PC-9 (cell line): ENCODE measurements at regions not wholly inside any gene's neighbourhood (a gene's known extent, or its start where the extent isn't known, plus 50 kb on each side); places are given as distances from the start of the nearest gene placed in this dataset.

ENCODE experiments used
- BruUV-seq: library from RNA; stranded (reverse); fragments of 400-500 nt; replicated peaks from 2 replicates; lab custom pipeline; 2021; lab: Mats Ljungman, UMichigan
- CTCF ChIA-PET: fragments of 300-600 bp; sonication (Branson Sonifier 250); formaldehyde crosslinking; loops from one replicate; lab custom pipeline; 2022; ENCODE audit warnings: antibody characterized with exemption; lab: Charles Lee
- POLR2A ChIA-PET: fragments of 300-600 bp; sonication (Branson Sonifier 250); formaldehyde crosslinking; loops from one replicate; lab custom pipeline; 2022; ENCODE audit warnings: antibody characterized with exemption; ENCODE audit not compliant: unreplicated experiment; lab: Charles Lee
- DNase-seq, 2 experiments: peaks; one replicate each; pipeline versions ENCODE4 v3.0.0 to v3.0.0-alpha.2; 2015 to 2022; ENCODE audit warnings: mixed read lengths in 1 of 2
- H2AFZ ChIP-seq: fragments of 200-600 bp; sonication (generic); 2 replicates; pipeline ENCODE4 v1.8.1; 2017; ENCODE audit warnings: antibody characterized with exemption
- H3F3A ChIP-seq: fragments of 200-600 bp; sonication (generic); 2 replicates; pipeline ENCODE4 v1.8.1; 2017; ENCODE audit warnings: antibody characterized with exemption, mild to moderate bottlenecking, low read depth; ENCODE audit not compliant: insufficient read depth
- H3K27ac ChIP-seq: fragments of 200-600 bp; sonication (generic); 2 replicates; pipeline ENCODE4 v1.6.1; 2016; ENCODE audit warnings: mixed run types
- H3K27me3 ChIP-seq: fragments of 200-600 bp; sonication (generic); 2 replicates; pipeline ENCODE4 v1.6.1; 2016; ENCODE audit warnings: low read depth, mixed run types; ENCODE audit not compliant: insufficient read depth
- H3K36me3 ChIP-seq: fragments of 200-600 bp; sonication (generic); 2 replicates; pipeline ENCODE4 v1.6.1; 2016; ENCODE audit warnings: low read depth, mixed run types
- H3K4me1 ChIP-seq: fragments of 200-600 bp; sonication (generic); replicated peaks from 2 replicates; pipeline ENCODE4 v1.6.1; 2016; ENCODE audit warnings: mixed run types; ENCODE audit not compliant: insufficient read depth
- H3K4me2 ChIP-seq: fragments of 200-600 bp; sonication (generic); 2 replicates; pipeline ENCODE4 v1.6.1; 2017; ENCODE audit warnings: mixed run types
- H3K4me3 ChIP-seq: fragments of 200-600 bp; sonication (generic); 2 replicates; pipeline ENCODE4 v1.6.1; 2016; ENCODE audit warnings: mixed run types
- H3K79me2 ChIP-seq: fragments of 200-600 bp; sonication (generic); 2 replicates; pipeline ENCODE4 v1.6.1; 2017; ENCODE audit warnings: low read depth, mixed run types
- H3K9me2 ChIP-seq: fragments of 200-600 bp; sonication (generic); 2 replicates; pipeline ENCODE4 v1.8.1; 2017; ENCODE audit warnings: mild to moderate bottlenecking; ENCODE audit not compliant: insufficient read depth
- H3K9me3 ChIP-seq: fragments of 200-600 bp; sonication (generic); 2 replicates; pipeline ENCODE4 v1.8.1; 2016; ENCODE audit warnings: low read depth; ENCODE audit not compliant: insufficient read depth
- H4K20me1 ChIP-seq: fragments of 200-600 bp; sonication (generic); 2 replicates; pipeline ENCODE4 v1.8.1; 2017; ENCODE audit not compliant: insufficient read depth
- EZH2 ChIP-seq: fragments of 200-600 bp; sonication (generic); IDR thresholded peaks from 2 replicates; pipeline ENCODE4 v1.8.0; 2017; ENCODE audit warnings: antibody characterized with exemption, low read depth
- intact Hi-C: fragments of 100-400 bp; cut with micrococcal nuclease; formaldehyde crosslinking; loops from one replicate; pipeline ENCODE4 v1.10.0; 2022; ENCODE audit not compliant: unreplicated experiment
- TF ChIP-seq, protein P1 (sequence below): fragments of 200-600 bp; sonication (generic); conservative IDR thresholded peaks from 2 replicates; pipeline ENCODE4 v1.6.1; 2017; ENCODE audit warnings: mixed run types, antibody characterized with exemption, mild to moderate bottlenecking, moderate library complexity

DNA sequence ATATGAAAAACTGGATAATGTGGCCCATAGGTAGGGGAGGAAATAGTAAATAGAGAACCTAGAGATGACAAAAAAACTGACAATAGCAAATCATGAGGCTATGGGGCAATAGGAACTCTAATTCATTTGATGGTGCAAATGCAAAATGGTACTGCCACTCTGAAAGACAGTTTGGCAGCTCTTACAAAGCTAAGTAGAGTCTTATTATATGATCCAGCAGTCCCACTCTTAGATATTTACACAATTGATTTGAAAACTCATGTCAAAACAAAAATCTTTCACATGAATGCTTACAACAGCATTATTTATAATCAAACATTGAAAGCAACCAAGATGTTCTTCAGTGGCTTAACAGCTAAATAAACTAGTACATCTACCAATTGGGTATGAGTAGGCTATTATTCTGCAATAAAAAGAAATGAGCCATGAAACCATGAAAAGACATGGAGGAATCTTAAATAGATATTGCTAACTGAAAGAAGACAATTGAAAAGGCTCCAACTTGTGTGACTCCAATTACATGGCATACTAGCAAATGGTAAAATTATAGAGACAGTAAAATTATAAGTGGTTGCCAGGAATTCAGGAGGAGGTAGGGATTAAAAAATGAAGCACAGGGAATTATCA, 321.8 kb upstream of the STAC start:
- no peaks in the 10 kb centered on the region for H3K27me3 ChIP-seq
- H3K79me2 ChIP-seq = no peaks in the 10 kb centered on the region
- H3K36me3 ChIP-seq = no peaks in the 10 kb centered on the region
- H3K9me3 ChIP-seq = no peaks in the 10 kb centered on the region
- no TSS peak for BruUV-seq
- H3K4me3 ChIP-seq = no peak overlapping the region
- POLR2A ChIA-PET = no interaction called here
- H4K20me1 ChIP-seq = no peaks in the 10 kb centered on the region
- CTCF ChIA-PET = no interaction called here
- no peak overlapping the region for H2AFZ ChIP-seq
- H3K27ac ChIP-seq = no peak overlapping the region
- no peaks in the 10 kb centered on the region for H3F3A ChIP-seq
- intact Hi-C loops = no loop called here
- H3K4me1 ChIP-seq = 0 out of 2 replicates have a peak, but pooled peaks cover 4% of the 10 kb centered on the region
- no peaks in the 10 kb centered on the region for H3K9me2 ChIP-seq
- no peak for DNase-seq
- no peak for TF ChIP-seq EZH2
- TF ChIP-seq, protein P1, sequence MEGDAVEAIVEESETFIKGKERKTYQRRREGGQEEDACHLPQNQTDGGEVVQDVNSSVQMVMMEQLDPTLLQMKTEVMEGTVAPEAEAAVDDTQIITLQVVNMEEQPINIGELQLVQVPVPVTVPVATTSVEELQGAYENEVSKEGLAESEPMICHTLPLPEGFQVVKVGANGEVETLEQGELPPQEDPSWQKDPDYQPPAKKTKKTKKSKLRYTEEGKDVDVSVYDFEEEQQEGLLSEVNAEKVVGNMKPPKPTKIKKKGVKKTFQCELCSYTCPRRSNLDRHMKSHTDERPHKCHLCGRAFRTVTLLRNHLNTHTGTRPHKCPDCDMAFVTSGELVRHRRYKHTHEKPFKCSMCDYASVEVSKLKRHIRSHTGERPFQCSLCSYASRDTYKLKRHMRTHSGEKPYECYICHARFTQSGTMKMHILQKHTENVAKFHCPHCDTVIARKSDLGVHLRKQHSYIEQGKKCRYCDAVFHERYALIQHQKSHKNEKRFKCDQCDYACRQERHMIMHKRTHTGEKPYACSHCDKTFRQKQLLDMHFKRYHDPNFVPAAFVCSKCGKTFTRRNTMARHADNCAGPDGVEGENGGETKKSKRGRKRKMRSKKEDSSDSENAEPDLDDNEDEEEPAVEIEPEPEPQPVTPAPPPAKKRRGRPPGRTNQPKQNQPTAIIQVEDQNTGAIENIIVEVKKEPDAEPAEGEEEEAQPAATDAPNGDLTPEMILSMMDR = no peak
- no peak overlapping the region for H3K4me2 ChIP-seq

DNA sequence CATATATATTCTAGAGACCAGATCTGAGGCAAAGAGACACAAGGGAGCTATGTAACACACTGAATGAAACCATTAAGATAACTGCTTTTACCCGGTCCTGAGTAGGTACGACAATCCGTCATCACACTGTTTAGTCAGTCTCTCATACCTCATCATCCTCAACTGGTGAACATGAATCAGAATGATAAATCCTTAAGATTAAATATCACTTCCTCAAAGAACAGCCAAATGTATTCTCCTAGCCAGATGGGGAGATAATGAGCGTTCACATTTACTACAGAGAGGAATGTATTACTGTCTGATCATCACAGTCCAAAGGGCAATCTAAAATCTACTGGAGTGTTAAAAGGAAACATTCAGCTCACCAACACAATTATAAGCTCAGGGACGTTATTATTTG, 319.4 kb upstream of the STAC start:
- Histone ChIP-seq H3K36me3 (no peaks in the 10 kb centered on the region), H3K79me2 (no peaks in the 10 kb centered on the region), H3K9me2 (no peaks in the 10 kb centered on the region), H3K4me3 (no peak overlapping the region), H3K9me3 (no peaks in the 10 kb centered on the region), H2AFZ (no peak overlapping the region), H3F3A (no peaks in the 10 kb centered on the region), H3K4me1 (peaks cover 14% of the 10 kb centered on the region; the same call in 1 of the 2 replicates), H3K4me2 (no peak overlapping the region), H3K27ac (no peak overlapping the region), H3K27me3 (no peaks in the 10 kb centered on the region), H4K20me1 (no peaks in the 10 kb centered on the region)
- ChIA-PET CTCF (no interaction called here), POLR2A (no interaction called here)
- intact Hi-C loops = no loop called here
- no peak for TF ChIP-seq EZH2
- TF ChIP-seq, protein P1 = no peak
- no TSS peak for BruUV-seq
- DNase-seq = no peak

DNA sequence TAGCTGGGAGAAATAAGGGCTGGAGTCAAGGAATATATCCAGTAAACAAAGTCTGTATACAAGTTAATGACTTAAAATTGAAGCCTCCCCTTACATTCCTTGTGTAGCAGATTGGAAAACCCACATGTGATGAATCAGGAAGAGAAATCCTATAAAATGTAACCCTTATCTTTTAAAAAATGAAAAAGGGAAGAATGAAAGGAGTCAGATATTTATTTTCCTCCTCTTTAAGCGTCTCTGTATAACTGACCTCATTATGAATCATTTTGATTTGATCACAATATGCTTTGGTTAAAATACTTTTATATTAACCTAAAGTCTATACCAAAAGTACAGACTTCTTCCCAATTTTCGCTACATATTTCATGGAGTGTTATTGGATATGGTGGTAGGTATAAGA, 316.3 kb upstream of the STAC start:
- no peaks in the 10 kb centered on the region for H4K20me1 ChIP-seq
- no peaks in the 10 kb centered on the region for H3F3A ChIP-seq
- no TSS peak for BruUV-seq
- no peak overlapping the region for H3K4me2 ChIP-seq
- no peaks in the 10 kb centered on the region for H3K79me2 ChIP-seq
- no peak for DNase-seq
- no peak overlapping the region for H3K27ac ChIP-seq
- H3K4me3 ChIP-seq = no peak overlapping the region
- ChIA-PET CTCF (no interaction called here), POLR2A (no interaction called here)
- intact Hi-C loops = no loop called here
- H3K4me1 ChIP-seq = peaks cover 14% of the 10 kb centered on the region; the same call in 1 of the 2 replicates
- H3K27me3 ChIP-seq = no peaks in the 10 kb centered on the region
- TF ChIP-seq, protein P1 = no peak
- no peak for TF ChIP-seq EZH2
- 0 out of 2 replicates have a peak overlapping the region, but pooled peaks have one; percentile 21 for H2AFZ ChIP-seq
- no peaks in the 10 kb centered on the region for H3K36me3 ChIP-seq
- no peaks in the 10 kb centered on the region for H3K9me2 ChIP-seq
- H3K9me3 ChIP-seq = no peaks in the 10 kb centered on the region
